Upper lobe of left lung (tissue), 6 donors: ENCODE measurements at regions not wholly inside any gene's neighbourhood (a gene's known extent, or its start where the extent isn't known, plus 50 kb on each side); places are given as distances from the start of the nearest gene placed in this dataset.

Source experiments
- ATAC-seq, 2 donors: fragments of 200-7000 bp; cut with Tn5 transposase; one replicate each; pipeline ENCODE4 v1.9.1; 2022; ENCODE audit warnings: mild to moderate bottlenecking in 2 of 2, moderate library complexity in 2 of 2; ENCODE audit not compliant: low FRiP score in 2 of 2
- DNase-seq, 2 donors: peaks; one replicate each; pipeline ENCODE4 v3.0.0-alpha.2; 2019 to 2020
- H3K27ac ChIP-seq, 4 donors: fragments of 200-600 bp; sonication (generic); one replicate each; pipeline ENCODE4 v1.5.1; 2016 to 2019
- H3K27me3 ChIP-seq, 4 donors: fragments of 200-600 bp; sonication (generic); one replicate each; pipeline ENCODE4 v1.5.1; 2017 to 2019
- H3K36me3 ChIP-seq, 4 donors: fragments of 200-600 bp; sonication (generic); one replicate each; pipeline ENCODE4 v1.5.1; 2016 to 2019
- H3K4me1 ChIP-seq, 4 donors: fragments of 200-600 bp; sonication (generic); one replicate each; pipeline ENCODE4 v1.5.1; 2018 to 2019
- H3K4me3 ChIP-seq, 4 donors: fragments of 200-600 bp; sonication (generic); one replicate each; pipeline ENCODE4 v1.5.1; 2017 to 2019; ENCODE audit warnings: mild to moderate bottlenecking in 2 of 4, moderate library complexity in 1 of 4
- H3K9me3 ChIP-seq, 4 donors: fragments of 200-600 bp; sonication (generic); one replicate each; pipeline ENCODE4 v1.5.1; 2018 to 2019
- EP300 ChIP-seq, 4 donors: sonication (generic); formaldehyde crosslinking; IDR thresholded peaks; one replicate each; pipeline ENCODE4 v1.5.1; 2017; ENCODE audit warnings: antibody characterized with exemption in 4 of 4, control low read depth in 2 of 4
- POLR2A ChIP-seq, 4 donors: fragments of 450-650 bp; IDR thresholded peaks; one replicate each; pipeline ENCODE4 v1.5.1; 2016 to 2017; ENCODE audit warnings: antibody characterized with exemption in 4 of 4, mild to moderate bottlenecking in 2 of 4
- POLR2AphosphoS5 ChIP-seq, 2 donors: sonication (generic); formaldehyde crosslinking; IDR thresholded peaks; one replicate each; pipeline ENCODE4 v1.5.1; 2017; ENCODE audit warnings: antibody characterized with exemption in 2 of 2
- WGBS, 2 donors: methylation state at CpG; one replicate each; pipeline ENCODE4 v1.1.5; 2017 to 2018; 5-methylcytosine and 5-hydroxymethylcytosine counted together
- TF ChIP-seq, protein P1 (sequence below), 6 experiments: fragments of 450-650 bp in 4 of 6; fragments of 200-600 bp in 2 of 6; sonication (generic) in 2 of 6; IDR thresholded peaks; one replicate each; pipeline ENCODE4 v1.5.1; 2016 to 2019; ENCODE audit warnings: antibody characterized with exemption in 6 of 6
- donor health status: DM: no; HTN: no; CAD: no; lungs with moderate emphysema.
- donor health status: DM: no; HTN: yes; CAD: no; lungs with severe emphysema.

DNA sequence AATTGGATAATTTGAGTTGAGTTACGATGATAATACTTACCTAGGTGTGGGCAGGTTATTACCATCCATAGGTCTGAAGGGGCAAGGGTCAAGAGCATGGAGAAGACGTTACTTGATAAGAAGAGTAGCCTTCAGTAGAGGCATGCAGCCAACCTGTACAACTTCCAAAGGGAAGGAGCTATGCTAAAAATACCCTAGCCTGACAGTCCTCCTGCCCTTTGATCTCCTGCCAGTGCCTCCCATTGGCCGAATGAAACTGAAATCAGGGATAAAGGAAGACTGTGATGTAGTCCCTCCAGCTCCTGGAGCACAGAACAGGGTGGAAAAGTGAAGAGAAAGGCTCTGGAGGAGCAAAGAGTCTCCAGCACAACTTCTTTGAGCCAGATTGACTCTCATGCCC lies 487.4 kb downstream of the ADCYAP1 start:
- no peaks in the 10 kb centered on the region for H3K4me1 ChIP-seq
- WGBS, 2 donors, result 45 to 52% methylated on average over 3 of the region's 3 CpGs
- no peaks in the 10 kb centered on the region for H3K27me3 ChIP-seq
- peaks cover 0 to 3% (median 0%) of the 10 kb centered on the region in 4 donors for H3K9me3 ChIP-seq
- H3K36me3 ChIP-seq, result no peaks in the 10 kb centered on the region
- TF ChIP-seq POLR2AphosphoS5 (IDR thresholded peaks at IDR 0.05) (no peak), EP300 (IDR thresholded peaks at IDR 0.05) (no peak), POLR2A (IDR thresholded peaks at IDR 0.05) (no peak)
- TF ChIP-seq, protein P1, sequence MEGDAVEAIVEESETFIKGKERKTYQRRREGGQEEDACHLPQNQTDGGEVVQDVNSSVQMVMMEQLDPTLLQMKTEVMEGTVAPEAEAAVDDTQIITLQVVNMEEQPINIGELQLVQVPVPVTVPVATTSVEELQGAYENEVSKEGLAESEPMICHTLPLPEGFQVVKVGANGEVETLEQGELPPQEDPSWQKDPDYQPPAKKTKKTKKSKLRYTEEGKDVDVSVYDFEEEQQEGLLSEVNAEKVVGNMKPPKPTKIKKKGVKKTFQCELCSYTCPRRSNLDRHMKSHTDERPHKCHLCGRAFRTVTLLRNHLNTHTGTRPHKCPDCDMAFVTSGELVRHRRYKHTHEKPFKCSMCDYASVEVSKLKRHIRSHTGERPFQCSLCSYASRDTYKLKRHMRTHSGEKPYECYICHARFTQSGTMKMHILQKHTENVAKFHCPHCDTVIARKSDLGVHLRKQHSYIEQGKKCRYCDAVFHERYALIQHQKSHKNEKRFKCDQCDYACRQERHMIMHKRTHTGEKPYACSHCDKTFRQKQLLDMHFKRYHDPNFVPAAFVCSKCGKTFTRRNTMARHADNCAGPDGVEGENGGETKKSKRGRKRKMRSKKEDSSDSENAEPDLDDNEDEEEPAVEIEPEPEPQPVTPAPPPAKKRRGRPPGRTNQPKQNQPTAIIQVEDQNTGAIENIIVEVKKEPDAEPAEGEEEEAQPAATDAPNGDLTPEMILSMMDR (IDR thresholded peaks at IDR 0.05), result no peak
- no peak for DNase-seq
- H3K27ac ChIP-seq, result no peak overlapping the region
- no peak for ATAC-seq
- H3K4me3 ChIP-seq, result no peak overlapping the region

DNA sequence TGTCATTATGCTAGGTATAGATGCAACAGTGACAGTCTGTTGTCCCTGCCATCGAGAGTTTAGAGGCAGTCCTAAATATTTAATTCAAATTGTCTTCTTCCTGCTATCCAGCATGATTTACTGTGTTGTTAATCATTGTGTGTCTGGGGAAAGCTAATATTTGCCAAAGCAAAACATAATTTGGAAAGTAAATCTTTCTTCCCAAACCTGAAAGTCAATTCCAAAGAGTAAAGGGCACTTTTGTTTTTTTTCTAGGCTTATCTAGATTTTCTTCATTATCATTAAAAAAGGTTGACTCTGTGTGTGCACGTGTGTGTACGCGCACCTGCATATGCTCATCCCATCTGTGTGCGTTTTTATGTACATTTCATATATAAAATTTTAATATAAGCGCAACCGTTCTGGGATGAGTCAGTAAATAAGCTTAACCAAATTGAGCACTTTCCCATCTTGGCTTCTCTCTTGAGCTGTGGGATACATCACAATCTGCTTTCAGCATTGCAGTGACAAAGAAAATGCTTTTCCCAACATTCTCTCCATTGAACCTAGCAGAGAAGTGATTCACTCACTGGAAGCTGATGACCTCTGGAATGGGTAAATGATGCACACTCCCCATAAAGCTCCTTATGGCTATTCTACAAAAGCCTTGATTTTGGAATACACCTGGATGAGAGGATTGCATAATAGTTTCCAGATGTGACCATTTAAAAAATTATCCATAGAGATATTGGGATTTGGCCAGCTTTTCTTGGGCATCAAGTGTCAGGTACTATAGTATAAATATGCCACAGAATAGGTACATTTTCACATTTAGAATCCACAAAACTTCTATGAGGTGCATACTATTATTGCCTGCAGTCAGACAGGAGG lies 488.4 kb downstream of the ADCYAP1 start:
- Histone ChIP-seq H3K36me3 (no peaks in the 10 kb centered on the region), H3K27ac (no peak overlapping the region), H3K27me3 (no peaks in the 10 kb centered on the region), H3K9me3 (no peaks in the 10 kb centered on the region), H3K4me1 (no peaks in the 10 kb centered on the region), H3K4me3 (no peak overlapping the region)
- ATAC-seq (no peak), DNase-seq (no peak)
- TF ChIP-seq EP300 (IDR thresholded peaks at IDR 0.05) (no peak), POLR2A (IDR thresholded peaks at IDR 0.05) (no peak), POLR2AphosphoS5 (IDR thresholded peaks at IDR 0.05) (no peak)
- TF ChIP-seq, protein P1 (IDR thresholded peaks at IDR 0.05), result no peak
- WGBS, 2 donors, result 79 to 81% methylated on average over 7 of the region's 7 CpGs

DNA sequence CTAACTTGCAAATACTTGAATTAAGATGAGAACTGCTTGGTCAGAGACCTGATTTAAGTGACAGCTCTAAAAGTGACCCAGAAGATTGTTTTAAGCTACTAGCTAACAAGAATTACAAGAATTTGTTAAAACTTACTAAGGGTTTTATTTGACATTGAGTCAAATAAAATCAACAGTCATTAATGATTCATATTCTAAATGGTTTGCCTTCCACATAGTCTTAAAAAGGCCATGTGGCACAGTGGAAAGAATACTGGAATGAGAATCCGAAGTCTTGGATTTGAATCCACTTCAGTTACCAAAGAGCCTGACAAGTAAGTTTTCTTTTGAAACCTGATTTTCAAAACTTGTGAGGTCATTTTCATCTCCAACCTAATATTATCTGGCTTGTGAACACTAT lies 489.3 kb downstream of the ADCYAP1 start:
- Histone ChIP-seq H3K4me3 (no peak overlapping the region), H3K9me3 (no peaks in the 10 kb centered on the region), H3K4me1 (no peaks in the 10 kb centered on the region), H3K27me3 (no peaks in the 10 kb centered on the region), H3K36me3 (no peaks in the 10 kb centered on the region), H3K27ac (no peak overlapping the region)
- TF ChIP-seq EP300 (IDR thresholded peaks at IDR 0.05) (no peak), POLR2AphosphoS5 (IDR thresholded peaks at IDR 0.05) (no peak), POLR2A (IDR thresholded peaks at IDR 0.05) (no peak)
- TF ChIP-seq, protein P1 (IDR thresholded peaks at IDR 0.05), result no peak
- WGBS, 2 donors, result 88 to 89% methylated on average over 1 of the region's 1 CpG
- DNase-seq (no peak), ATAC-seq (no peak)

DNA sequence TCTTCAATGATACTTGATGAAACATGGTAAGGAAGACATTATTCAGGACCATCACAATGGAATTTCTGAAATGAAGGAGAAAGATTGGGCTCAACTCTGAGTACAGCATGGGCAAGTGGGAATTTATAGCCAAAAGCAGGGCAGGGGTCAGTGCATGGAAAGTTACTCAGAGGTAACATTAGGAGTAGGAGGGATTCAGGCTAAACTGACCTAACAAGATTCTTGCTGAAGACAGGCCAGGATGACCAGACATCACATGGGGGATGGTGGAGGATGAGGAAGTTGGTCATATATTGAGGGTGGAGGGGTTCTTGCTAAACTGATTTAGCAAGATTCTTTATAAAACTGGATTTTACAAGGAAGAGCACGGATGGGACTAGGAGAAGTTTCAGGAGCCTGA lies 489.8 kb downstream of the ADCYAP1 start:
- H3K9me3 ChIP-seq, result no peaks in the 10 kb centered on the region
- no peaks in the 10 kb centered on the region for H3K4me1 ChIP-seq
- ATAC-seq (no peak), DNase-seq (no peak)
- H3K27ac ChIP-seq, result no peak overlapping the region
- no peaks in the 10 kb centered on the region for H3K27me3 ChIP-seq
- H3K4me3 ChIP-seq, result no peak overlapping the region
- 83 to 85% methylated on average over 1 of the region's 1 CpG for WGBS, 2 donors
- no peaks in the 10 kb centered on the region for H3K36me3 ChIP-seq
- TF ChIP-seq POLR2AphosphoS5 (IDR thresholded peaks at IDR 0.05) (no peak), EP300 (IDR thresholded peaks at IDR 0.05) (no peak), POLR2A (IDR thresholded peaks at IDR 0.05) (no peak)
- TF ChIP-seq, protein P1 (IDR thresholded peaks at IDR 0.05), result no peak

DNA sequence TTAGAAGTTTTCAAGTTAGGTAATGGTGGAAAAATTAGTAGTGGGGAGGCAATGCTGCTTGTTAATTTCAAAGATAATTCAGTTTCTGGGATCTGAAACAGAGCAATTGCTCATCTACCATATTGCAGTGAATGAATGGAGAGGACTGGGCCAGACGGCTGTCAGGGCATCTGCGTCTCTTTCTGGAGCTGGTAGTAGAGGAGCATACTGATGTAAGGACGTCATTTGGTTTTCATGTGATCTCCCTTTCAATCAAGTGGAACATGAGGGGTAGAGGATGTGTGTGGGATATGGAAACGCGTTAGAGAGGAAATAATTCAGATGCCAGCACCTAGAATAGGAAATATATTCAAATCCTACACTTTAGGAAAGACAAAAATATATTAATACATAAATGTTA lies 490.3 kb downstream of the ADCYAP1 start:
- no peaks in the 10 kb centered on the region for H3K9me3 ChIP-seq
- no peak for DNase-seq
- H3K4me1 ChIP-seq, result no peaks in the 10 kb centered on the region
- H3K36me3 ChIP-seq, result no peaks in the 10 kb centered on the region
- no peak overlapping the region for H3K4me3 ChIP-seq
- WGBS, 2 donors, result 67 to 70% methylated on average over 5 of the region's 5 CpGs
- TF ChIP-seq POLR2A (IDR thresholded peaks at IDR 0.05) (no peak), POLR2AphosphoS5 (IDR thresholded peaks at IDR 0.05) (no peak), EP300 (IDR thresholded peaks at IDR 0.05) (no peak)
- TF ChIP-seq, protein P1 (IDR thresholded peaks at IDR 0.05), result no peak
- H3K27ac ChIP-seq, result no peak overlapping the region
- no peaks in the 10 kb centered on the region for H3K27me3 ChIP-seq
- no peak for ATAC-seq
